HG03575 (cell line): ENCODE measurements at regions not wholly inside any gene's neighbourhood (a gene's known extent, or its start where the extent isn't known, plus 50 kb on each side); places are given as distances from the start of the nearest gene placed in this dataset.
"Not testable (repeated sequence)": the region's sequence is repeated elsewhere in the genome, so short reads cannot be mapped to it uniquely, and the experiment has no call there.

Experiments
- ATAC-seq: cut with Tn5 transposase; IDR thresholded peaks from one replicate; pipeline ENCODE4 v1.9.1; 2021; ENCODE audit not compliant: unreplicated experiment, insufficient number of reproducible peaks, low FRiP score; ENCODE audit errors: extremely low read depth

GRCh38 chr12:73158341-73158740 lies 886.2 kb downstream of the TRHDE start:
- no peak for ATAC-seq

GRCh38 chr12:73159954-73160353 lies 887.8 kb downstream of the TRHDE start:
- no peak for ATAC-seq

- ATAC-seq, result no peak
Measured at GRCh38 chr12:73161970-73162369, 889.8 kb downstream of the TRHDE start.

- ATAC-seq, result no peak
Measured at GRCh38 chr12:73180734-73181133, 908.6 kb downstream of the TRHDE start.

- no peak for ATAC-seq
Measured at GRCh38 chr12:73181244-73181643, 909.1 kb downstream of the TRHDE start.

- ATAC-seq, result no peak
Measured at GRCh38 chr12:73185403-73185802, 913.2 kb downstream of the TRHDE start.

- no peak for ATAC-seq
Measured at GRCh38 chr12:73186272-73186671, 914.1 kb downstream of the TRHDE start.

GRCh38 chr12:73187765-73188164 lies 915.6 kb downstream of the TRHDE start:
- no peak for ATAC-seq

- ATAC-seq, result no peak
Measured at GRCh38 chr12:73210548-73211204, 938.5 kb downstream of the TRHDE start.

- ATAC-seq, result no peak
Measured at GRCh38 chr12:73220951-73221350, 948.8 kb downstream of the TRHDE start.

GRCh38 chr12:73221398-73221797 lies 949.2 kb downstream of the TRHDE start:
- ATAC-seq, result no peak

GRCh38 chr12:73221836-73222235 lies 949.7 kb downstream of the TRHDE start:
- ATAC-seq, result no peak

- ATAC-seq, result no peak
Measured at GRCh38 chr12:73225371-73225937, 953.3 kb downstream of the TRHDE start.

- no peak for ATAC-seq
Measured at GRCh38 chr12:73225941-73226340, 953.8 kb downstream of the TRHDE start.

GRCh38 chr12:73226593-73226992 lies 954.4 kb downstream of the TRHDE start:
- ATAC-seq, result no peak

- ATAC-seq, result not testable (repeated sequence)
Measured at GRCh38 chr12:73228828-73229227, 956.7 kb downstream of the TRHDE start.

- no peak for ATAC-seq
Measured at GRCh38 chr12:73235387-73235786, 963.2 kb downstream of the TRHDE start.

- ATAC-seq, result no peak
Measured at GRCh38 chr12:73240110-73240509, 967.9 kb downstream of the TRHDE start.

- no peak for ATAC-seq
Measured at GRCh38 chr12:73262788-73263381, 990.7 kb downstream of the TRHDE start.

- ATAC-seq, result no peak
Measured at GRCh38 chr12:73266206-73266605, 994.0 kb downstream of the TRHDE start.

- ATAC-seq, result no peak
Measured at GRCh38 chr12:73274976-73275375, 1002.8 kb downstream of the TRHDE start.
